Vagina (tissue), 2 donors: ENCODE measurements at regions not wholly inside any gene's neighbourhood (a gene's known extent, or its start where the extent isn't known, plus 50 kb on each side); places are given as distances from the start of the nearest gene placed in this dataset.

Source experiments
- DNase-seq, 2 donors: peaks; one replicate each; pipeline ENCODE4 v3.0.0-alpha.2; 2017; ENCODE audit errors: extremely low spot score in 2 of 2
- H3K27ac ChIP-seq: fragments of 200-600 bp; sonication (generic); one replicate; pipeline ENCODE4 v1.5.1; 2019
- H3K27me3 ChIP-seq: fragments of 200-600 bp; sonication (generic); one replicate; pipeline ENCODE4 v1.5.1; 2019
- H3K36me3 ChIP-seq, 2 donors: fragments of 200-600 bp; sonication (generic); one replicate each; pipeline ENCODE4 v1.5.1; 2017 to 2019
- H3K4me1 ChIP-seq: fragments of 200-600 bp; sonication (generic); one replicate; pipeline ENCODE4 v1.5.1; 2019
- H3K4me3 ChIP-seq, 2 donors: fragments of 200-600 bp; sonication (generic); 1 replicate in 1 of 2; 2 replicates in 1 of 2; pipeline ENCODE4 v1.5.1; 2016 to 2019
- H3K9me3 ChIP-seq: fragments of 200-600 bp; sonication (generic); one replicate; pipeline ENCODE4 v1.5.1; 2019
- POLR2A ChIP-seq, 2 donors: fragments of 450-650 bp; IDR thresholded peaks; one replicate each; pipeline ENCODE4 v1.6.1; 2017; ENCODE audit warnings: antibody characterized with exemption in 2 of 2, mild to moderate bottlenecking in 2 of 2, moderate library complexity in 2 of 2
- POLR2AphosphoS5 ChIP-seq, 2 donors: sonication (generic); formaldehyde crosslinking; IDR thresholded peaks; one replicate each; pipeline ENCODE4 v1.9.0; 2017; ENCODE audit warnings: antibody characterized with exemption in 2 of 2, mild to moderate bottlenecking in 2 of 2, low read depth in 1 of 2; ENCODE audit not compliant: insufficient read depth in 1 of 2
- intact Hi-C: fragments of 100-400 bp; cut with DNase I; formaldehyde crosslinking; loops from one replicate; pipeline ENCODE4 v1.15.1; 2023
- TF ChIP-seq, protein P1 (sequence below), 3 experiments: fragments of 450-650 bp in 2 of 3; fragments of 200-600 bp in 1 of 3; sonication (generic) in 1 of 3; IDR thresholded peaks; one replicate each; pipeline ENCODE4 v1.5.1; 2017 to 2019; ENCODE audit warnings: antibody characterized with exemption in 3 of 3, mild to moderate bottlenecking in 2 of 3, moderate library complexity in 2 of 3

DNA sequence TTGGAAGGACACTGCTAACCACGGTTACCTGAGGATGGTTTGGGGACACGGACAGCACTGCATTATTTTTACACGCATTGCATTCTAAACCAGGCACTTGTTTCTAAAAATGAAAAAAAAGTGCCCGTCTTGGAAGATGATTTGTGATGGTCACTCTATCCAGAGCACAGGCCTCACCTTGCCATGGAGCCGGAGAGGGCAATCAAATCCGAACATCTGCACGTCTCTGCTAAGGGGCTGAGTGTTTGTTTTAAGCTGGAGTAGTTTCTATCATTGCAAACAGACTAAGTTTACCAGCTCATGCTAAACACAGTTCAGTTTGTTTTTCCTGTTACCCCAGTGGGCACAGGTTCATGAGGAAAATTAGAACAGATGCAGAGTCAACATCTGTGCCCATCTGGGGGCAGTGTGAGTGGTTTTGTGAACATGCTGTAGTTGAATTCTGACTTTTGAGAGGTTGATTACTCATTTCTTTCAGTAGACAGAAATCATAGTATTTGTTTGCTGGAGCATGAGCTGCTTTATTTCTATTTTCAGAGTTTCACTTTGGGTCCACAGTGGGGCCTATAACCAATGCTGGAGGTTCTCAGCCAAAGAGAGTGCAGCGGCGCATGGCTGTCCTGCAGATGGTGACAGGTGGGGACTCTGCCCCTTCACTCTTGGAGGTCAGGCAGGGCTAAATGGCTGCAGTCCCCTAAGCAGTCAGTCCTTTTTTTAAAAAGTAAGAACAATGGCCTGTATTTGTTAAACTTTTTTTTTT, 65.4 kb upstream of the ENPP6 start:
- Histone ChIP-seq H3K27me3 (no peaks in the 10 kb centered on the region), H3K4me1 (peaks cover 17% of the 10 kb centered on the region), H3K27ac (no peak overlapping the region), H3K4me3 (no peak overlapping the region), H3K9me3 (no peaks in the 10 kb centered on the region), H3K36me3 (no peaks in the 10 kb centered on the region)
- no peak for DNase-seq
- TF ChIP-seq POLR2AphosphoS5 (IDR thresholded peaks at IDR 0.05; ENCODE audit: insufficient read depth in 1 of 2, low read depth in 1 of 2), result no peak
- TF ChIP-seq, protein P1, sequence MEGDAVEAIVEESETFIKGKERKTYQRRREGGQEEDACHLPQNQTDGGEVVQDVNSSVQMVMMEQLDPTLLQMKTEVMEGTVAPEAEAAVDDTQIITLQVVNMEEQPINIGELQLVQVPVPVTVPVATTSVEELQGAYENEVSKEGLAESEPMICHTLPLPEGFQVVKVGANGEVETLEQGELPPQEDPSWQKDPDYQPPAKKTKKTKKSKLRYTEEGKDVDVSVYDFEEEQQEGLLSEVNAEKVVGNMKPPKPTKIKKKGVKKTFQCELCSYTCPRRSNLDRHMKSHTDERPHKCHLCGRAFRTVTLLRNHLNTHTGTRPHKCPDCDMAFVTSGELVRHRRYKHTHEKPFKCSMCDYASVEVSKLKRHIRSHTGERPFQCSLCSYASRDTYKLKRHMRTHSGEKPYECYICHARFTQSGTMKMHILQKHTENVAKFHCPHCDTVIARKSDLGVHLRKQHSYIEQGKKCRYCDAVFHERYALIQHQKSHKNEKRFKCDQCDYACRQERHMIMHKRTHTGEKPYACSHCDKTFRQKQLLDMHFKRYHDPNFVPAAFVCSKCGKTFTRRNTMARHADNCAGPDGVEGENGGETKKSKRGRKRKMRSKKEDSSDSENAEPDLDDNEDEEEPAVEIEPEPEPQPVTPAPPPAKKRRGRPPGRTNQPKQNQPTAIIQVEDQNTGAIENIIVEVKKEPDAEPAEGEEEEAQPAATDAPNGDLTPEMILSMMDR (IDR thresholded peaks at IDR 0.05), result no peak
- TF ChIP-seq POLR2A (IDR thresholded peaks at IDR 0.05), result no peak
- intact Hi-C loops, result loop anchor here (10.0 kb wide), 1 partner anchor 192 kb away; the partner anchor contains the start of gene IRF2

DNA sequence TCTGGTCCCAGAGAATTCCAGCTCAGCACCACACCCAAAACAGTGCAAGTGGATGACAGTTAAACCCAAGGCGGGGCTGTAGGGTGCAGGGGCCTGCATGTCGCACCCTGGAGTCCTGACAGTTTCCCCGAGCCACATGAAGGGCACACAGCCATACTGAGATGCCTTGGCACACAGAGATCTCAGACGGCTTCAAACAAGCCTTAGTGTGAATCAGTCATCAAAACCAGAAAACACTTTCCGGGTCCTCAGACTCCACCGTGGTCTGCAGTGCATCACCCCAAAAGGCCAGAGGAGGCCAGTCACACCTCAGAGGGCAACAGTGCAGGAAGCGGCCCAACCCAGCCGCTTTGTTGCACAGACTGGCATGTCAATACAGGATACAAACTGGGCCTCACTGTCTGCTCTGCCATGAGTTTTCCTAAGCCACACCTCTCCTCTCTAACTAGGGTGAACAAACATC, 64.6 kb upstream of the ENPP6 start:
- Histone ChIP-seq H3K27ac (no peak overlapping the region), H3K4me3 (no peak overlapping the region), H3K36me3 (no peaks in the 10 kb centered on the region), H3K4me1 (peaks cover 14% of the 10 kb centered on the region), H3K9me3 (no peaks in the 10 kb centered on the region), H3K27me3 (no peaks in the 10 kb centered on the region)
- TF ChIP-seq POLR2AphosphoS5 (IDR thresholded peaks at IDR 0.05; ENCODE audit: insufficient read depth in 1 of 2, low read depth in 1 of 2) (peak in 1 of 2 donors; percentile 14), POLR2A (IDR thresholded peaks at IDR 0.05) (no peak)
- TF ChIP-seq, protein P1 (IDR thresholded peaks at IDR 0.05), result no peak
- DNase-seq, result no peak
- intact Hi-C loops, result loop anchor here (10.0 kb wide), 1 partner anchor 193 kb away; the partner anchor contains the start of gene IRF2

DNA sequence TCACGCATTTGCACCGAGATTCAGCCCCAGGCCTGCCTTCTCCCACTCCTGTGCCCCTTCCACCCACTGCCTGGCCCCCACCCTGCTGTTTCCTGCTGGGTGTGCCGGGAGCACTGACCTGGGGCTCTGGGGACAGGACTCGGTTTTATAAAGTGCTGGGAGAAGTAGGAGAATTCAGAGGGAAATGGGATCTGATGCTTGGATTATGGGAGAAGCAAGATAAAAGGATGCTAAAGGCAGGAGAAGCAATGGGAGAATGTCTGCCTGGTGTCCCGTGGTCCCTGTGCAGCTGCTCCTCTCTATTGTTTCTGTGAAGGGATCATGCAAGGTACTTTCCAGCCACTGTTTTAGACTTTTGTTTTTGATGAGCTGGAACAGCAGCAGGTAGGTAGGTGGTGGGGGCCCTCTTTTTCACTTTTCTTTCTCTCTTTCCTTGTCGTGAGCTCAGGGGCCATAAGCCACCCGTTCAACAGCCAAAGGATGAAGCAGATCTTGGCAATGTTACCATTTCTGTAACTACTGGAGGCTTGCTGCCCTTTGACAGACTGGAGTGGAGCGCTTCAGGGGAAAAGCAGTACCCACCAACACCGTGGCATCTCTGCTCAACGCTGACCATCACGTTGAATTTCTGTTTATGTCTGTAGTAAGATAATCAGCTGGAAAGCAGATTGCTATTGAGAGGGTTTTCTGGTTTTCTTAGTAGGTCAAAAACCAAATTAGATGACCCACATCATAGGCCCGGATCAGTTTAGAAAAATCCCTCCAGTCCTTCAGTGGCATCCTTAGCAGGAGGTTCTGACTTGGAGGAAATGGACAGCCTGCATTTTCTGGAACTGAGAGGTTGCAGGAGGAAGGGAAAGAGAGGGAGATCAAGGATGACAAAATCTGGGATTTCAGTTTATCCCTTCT, 63.8 kb upstream of the ENPP6 start:
- Histone ChIP-seq H3K36me3 (no peaks in the 10 kb centered on the region), H3K4me1 (peaks cover 6% of the 10 kb centered on the region), H3K9me3 (no peaks in the 10 kb centered on the region), H3K27me3 (no peaks in the 10 kb centered on the region), H3K4me3 (no peak overlapping the region), H3K27ac (no peak overlapping the region)
- intact Hi-C loops, result loop anchor here (10.0 kb wide), 1 partner anchor 193 kb away; the partner anchor contains the start of gene IRF2
- TF ChIP-seq POLR2AphosphoS5 (IDR thresholded peaks at IDR 0.05; ENCODE audit: insufficient read depth in 1 of 2, low read depth in 1 of 2), result no peak
- TF ChIP-seq, protein P1 (IDR thresholded peaks at IDR 0.05), result no peak
- no peak for TF ChIP-seq POLR2A (IDR thresholded peaks at IDR 0.05)
- DNase-seq, result peak; percentile 56 to 64

DNA sequence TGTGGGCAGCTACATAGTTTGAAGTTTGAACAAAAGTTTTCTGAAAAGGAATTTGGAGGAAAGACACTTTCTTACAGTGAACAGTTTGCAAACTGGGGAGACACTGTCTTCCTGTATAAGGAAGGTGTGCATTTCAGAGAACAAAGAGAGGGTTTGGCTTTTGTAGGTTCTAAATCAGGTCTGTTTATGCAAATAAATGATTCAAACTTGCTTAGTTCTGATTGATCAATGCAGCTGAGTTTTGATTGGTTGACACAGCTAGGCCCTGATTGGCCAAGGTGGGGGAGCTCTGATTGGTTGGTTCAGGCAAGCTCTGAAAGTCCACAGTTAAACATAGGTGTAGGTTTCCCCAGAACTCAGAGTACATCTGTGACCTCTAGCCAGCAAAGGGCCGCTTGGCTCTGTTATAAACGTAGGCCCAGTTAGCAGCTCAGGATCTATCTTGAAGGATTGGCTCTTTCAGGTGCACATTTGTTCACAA, 63.0 kb upstream of the ENPP6 start:
- Histone ChIP-seq H3K27ac (no peak overlapping the region), H3K4me3 (no peak overlapping the region), H3K27me3 (no peaks in the 10 kb centered on the region), H3K4me1 (peaks cover 6% of the 10 kb centered on the region), H3K9me3 (no peaks in the 10 kb centered on the region), H3K36me3 (no peaks in the 10 kb centered on the region)
- intact Hi-C loops, result loop anchor here (10.0 kb wide), 1 partner anchor 194 kb away; the partner anchor contains the start of gene IRF2
- DNase-seq, result peak; percentile 19 to 34
- TF ChIP-seq POLR2AphosphoS5 (IDR thresholded peaks at IDR 0.05; ENCODE audit: insufficient read depth in 1 of 2, low read depth in 1 of 2), result no peak
- no peak for TF ChIP-seq POLR2A (IDR thresholded peaks at IDR 0.05)
- TF ChIP-seq, protein P1 (IDR thresholded peaks at IDR 0.05), result no peak
